Cardiac fibroblast (primary cell): ENCODE measurements at regions not wholly inside any gene's neighbourhood (a gene's known extent, or its start where the extent isn't known, plus 50 kb on each side); places are given as distances from the start of the nearest gene placed in this dataset.

Experiments
- DNase-seq, 2 donors: peaks; one replicate each; pipeline versions ENCODE4 v3.0.0 to v3.0.0-alpha.2; 2010; ENCODE audit warnings: low read depth in 2 of 2
- H3K4me3 ChIP-seq, 2 donors: replicated peaks in 1 of 2; 1 replicate in 1 of 2; 2 replicates in 1 of 2; pipeline ENCODE4 v1.5.1; 2011; ENCODE audit warnings: low read depth in 2 of 2, low read length in 2 of 2, mild to moderate bottlenecking in 2 of 2, moderate library complexity in 1 of 2
- TF ChIP-seq, protein P1 (sequence below): IDR thresholded peaks from one replicate; pipeline ENCODE4 v1.5.1; 2011; ENCODE audit warnings: low read depth, mild to moderate bottlenecking, low read length, inconsistent platforms

DNA sequence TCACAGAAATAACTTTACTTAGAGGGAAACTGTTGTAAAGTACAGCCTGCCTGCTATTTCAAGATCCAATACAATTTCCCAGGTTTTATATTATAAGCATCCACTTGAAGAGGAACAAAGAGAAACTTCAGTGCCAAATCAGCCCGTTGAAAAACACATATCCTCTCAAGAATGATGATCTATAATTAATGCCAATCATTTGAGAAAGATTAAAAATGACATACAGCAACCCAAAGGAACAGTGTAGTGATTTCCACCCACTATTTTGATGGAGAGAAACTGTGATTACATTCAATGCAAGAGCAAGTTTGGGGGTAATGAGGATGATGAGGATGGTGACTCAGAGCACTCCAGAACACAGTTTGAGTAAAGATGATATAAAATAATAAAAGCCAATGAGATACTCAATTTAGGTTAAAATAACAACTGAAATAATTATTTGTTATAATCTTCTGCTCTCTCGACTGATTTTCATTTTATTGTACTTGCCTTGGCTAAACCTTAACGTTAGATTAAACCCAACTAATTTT lies 715.5 kb downstream of the NCAM2 start:
- H3K4me3 ChIP-seq, result no peak overlapping the region
- DNase-seq, result peak in 1 of 2 donors; percentile 29
- TF ChIP-seq, protein P1, sequence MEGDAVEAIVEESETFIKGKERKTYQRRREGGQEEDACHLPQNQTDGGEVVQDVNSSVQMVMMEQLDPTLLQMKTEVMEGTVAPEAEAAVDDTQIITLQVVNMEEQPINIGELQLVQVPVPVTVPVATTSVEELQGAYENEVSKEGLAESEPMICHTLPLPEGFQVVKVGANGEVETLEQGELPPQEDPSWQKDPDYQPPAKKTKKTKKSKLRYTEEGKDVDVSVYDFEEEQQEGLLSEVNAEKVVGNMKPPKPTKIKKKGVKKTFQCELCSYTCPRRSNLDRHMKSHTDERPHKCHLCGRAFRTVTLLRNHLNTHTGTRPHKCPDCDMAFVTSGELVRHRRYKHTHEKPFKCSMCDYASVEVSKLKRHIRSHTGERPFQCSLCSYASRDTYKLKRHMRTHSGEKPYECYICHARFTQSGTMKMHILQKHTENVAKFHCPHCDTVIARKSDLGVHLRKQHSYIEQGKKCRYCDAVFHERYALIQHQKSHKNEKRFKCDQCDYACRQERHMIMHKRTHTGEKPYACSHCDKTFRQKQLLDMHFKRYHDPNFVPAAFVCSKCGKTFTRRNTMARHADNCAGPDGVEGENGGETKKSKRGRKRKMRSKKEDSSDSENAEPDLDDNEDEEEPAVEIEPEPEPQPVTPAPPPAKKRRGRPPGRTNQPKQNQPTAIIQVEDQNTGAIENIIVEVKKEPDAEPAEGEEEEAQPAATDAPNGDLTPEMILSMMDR, result no peak

DNA sequence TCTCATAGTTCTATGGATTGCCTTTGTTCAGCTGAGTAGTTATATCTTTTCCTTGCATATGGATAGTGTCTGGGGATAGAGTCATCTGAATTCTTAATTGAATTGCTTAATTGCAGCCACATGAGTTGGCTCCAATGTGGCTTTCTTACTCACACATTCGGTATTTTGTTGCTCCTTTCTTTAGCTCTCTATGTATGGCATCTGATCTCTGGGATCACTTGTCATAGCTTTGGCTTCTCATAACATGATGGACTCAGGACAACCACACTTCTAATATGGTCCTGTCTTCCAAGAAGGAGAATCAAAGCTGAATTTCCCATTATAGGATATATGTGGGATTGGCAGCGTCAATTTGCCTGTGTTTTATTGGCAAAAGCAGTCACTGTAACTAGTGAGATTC lies 716.2 kb downstream of the NCAM2 start:
- TF ChIP-seq, protein P1, result no peak
- no peak overlapping the region for H3K4me3 ChIP-seq
- peak; percentile 63 to 84 for DNase-seq

DNA sequence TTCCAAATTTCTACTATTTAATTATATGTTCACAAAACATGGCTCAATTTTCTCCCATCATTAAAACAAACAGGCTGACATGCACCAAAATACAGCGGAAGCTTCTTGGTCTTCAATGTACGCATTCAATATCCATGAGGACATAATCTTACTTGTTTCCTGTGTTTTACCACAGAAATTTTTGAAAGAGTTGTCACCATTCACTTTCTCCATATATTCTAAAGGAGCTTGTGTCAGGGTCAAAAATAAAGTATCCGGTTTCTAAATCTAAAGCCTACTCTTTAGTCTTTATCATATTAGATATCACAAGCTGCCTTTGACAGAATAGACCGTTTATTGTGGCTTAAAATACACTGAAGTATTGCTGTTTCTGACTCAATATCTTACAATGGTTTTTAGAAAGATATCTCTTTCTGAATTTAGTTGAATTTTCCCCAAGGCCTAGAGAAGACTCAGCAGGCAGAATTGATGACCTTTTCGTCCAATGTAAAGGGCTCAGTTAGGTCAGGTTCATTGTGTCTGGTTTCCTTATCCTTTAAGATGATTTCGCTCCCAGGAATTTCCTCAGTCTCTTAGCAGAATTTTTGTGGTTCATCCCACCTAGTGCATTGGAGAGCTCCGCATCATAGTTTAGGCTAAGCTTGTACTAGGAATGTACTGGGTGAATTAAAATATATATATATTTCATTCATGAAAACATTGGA lies 717.2 kb downstream of the NCAM2 start:
- DNase-seq, result peak; percentile 75 to 90
- TF ChIP-seq, protein P1, result no peak
- no peak overlapping the region for H3K4me3 ChIP-seq

DNA sequence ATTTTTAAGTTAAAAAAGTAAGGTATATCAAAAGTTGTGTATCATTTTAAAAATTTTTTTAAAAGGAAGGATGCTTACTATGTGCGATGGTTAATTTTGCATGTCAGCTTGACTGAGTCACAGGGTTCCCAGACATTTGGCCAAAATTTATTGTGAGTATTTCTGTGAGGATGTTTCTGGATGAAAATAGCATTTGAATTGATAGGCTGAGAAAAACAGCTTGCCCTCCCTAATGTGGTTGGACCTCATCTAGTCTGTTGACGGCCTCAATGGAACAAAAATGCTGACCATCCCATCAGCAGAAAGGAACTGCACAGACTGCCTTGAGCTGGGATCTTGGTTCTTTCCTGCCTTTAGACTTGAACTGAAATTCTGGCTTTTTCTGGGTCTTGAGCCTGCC lies 724.5 kb downstream of the NCAM2 start:
- TF ChIP-seq, protein P1, result no peak
- no peak overlapping the region for H3K4me3 ChIP-seq
- DNase-seq, result peak in 1 of 2 donors; percentile 4

DNA sequence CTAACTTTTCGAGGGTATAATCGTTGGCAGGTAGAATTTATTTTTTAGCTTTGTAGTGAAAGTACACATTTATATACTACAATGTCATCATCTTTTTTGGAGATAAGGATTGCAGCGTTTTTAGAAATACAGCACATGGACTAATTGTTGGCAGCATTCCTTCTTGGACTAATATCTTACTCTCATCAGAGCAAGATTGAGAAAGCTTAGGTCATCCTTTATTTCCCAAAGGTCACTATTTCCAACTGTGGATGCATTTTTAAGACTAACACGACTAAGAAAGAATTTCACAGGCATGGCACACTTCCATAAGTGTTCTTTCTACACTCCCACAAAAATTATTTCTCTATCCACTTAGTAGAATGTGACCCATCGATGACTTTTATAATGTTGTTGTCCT lies 732.3 kb downstream of the NCAM2 start:
- no peak overlapping the region for H3K4me3 ChIP-seq
- DNase-seq, result peak in 1 of 2 donors; percentile 74
- TF ChIP-seq, protein P1, result no peak

DNA sequence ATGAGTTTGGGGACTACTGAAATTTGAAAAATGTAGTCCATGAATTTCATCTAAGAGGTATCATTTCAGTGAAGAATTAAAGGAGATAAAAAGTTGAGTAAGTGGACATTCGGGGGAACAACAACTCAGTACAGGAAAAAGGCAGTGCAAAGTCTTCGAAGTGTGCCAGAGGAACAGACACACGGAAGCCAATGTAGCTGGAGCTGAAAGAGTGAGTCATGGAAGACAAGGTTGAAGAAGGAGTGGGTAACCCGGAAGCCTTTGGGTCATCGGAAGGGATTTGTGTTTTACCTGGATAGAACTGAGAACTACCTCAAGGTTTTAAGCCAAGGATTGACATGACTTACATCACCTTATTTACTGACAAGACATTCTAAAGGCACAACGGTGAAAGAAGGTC lies 733.4 kb downstream of the NCAM2 start:
- DNase-seq, result no peak
- TF ChIP-seq, protein P1, result no peak
- H3K4me3 ChIP-seq, result no peak overlapping the region

DNA sequence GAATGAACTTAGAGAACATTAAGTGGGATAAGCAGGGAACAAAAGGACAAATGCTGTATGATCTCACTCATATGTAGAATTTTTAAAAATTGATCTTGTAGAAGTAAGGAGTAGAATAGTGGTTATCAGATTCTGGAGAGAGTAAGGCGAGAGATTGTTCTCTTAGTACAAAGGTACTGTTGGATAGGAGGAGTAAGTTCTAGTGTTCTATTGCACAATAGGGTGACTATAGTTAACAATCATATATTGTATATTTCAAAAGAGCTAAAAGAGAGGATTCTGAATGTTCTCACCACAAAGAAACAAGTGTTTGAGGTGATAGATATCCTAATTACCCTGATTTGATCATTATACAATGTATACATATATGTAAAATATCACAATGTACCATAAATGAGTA lies 735.9 kb downstream of the NCAM2 start:
- DNase-seq, result no peak
- no peak overlapping the region for H3K4me3 ChIP-seq
- TF ChIP-seq, protein P1, result no peak
